Adrenal gland (tissue), 9 donors: ENCODE measurements at regions not wholly inside any gene's neighbourhood (a gene's known extent, or its start where the extent isn't known, plus 50 kb on each side); places are given as distances from the start of the nearest gene placed in this dataset.

ENCODE experiments used
- DNase-seq, 7 donors: peaks; one replicate each; pipeline ENCODE4 v3.0.0-alpha.2; 2019 to 2020
- H3K27ac ChIP-seq, 5 donors: fragments of 200-600 bp; sonication (generic) in 4 of 5; 1 replicate in 3 of 5; 2 replicates in 2 of 5; pipeline versions ENCODE4 v1.5.1 to v1.8.0; 2016 to 2020; ENCODE audit warnings: mild to moderate bottlenecking in 1 of 5
- H3K27me3 ChIP-seq: fragments of 200-600 bp; 2 replicates; pipeline ENCODE4 v1.8.0; 2021
- H3K36me3 ChIP-seq, 2 donors: fragments of 200-600 bp; replicated peaks in 1 of 2; 1 replicate in 1 of 2; 2 replicates in 1 of 2; pipeline versions ENCODE4 v1.5.1 to v1.8.0; 2018 to 2022
- H3K4me1 ChIP-seq, 2 donors: fragments of 200-600 bp; replicated peaks in 1 of 2; 1 replicate in 1 of 2; 2 replicates in 1 of 2; pipeline versions ENCODE4 v1.5.1 to v1.8.0; 2018 to 2021
- H3K4me3 ChIP-seq, 4 donors: fragments of 200-600 bp; sonication (generic) in 3 of 4; one replicate each; pipeline ENCODE4 v1.5.1; 2016 to 2018
- H3K9me3 ChIP-seq, 3 donors: fragments of 200-600 bp; sonication (generic) in 1 of 3; replicated peaks in 1 of 3; 1 replicate in 2 of 3; 2 replicates in 1 of 3; pipeline versions ENCODE4 v1.5.1 to v1.8.0; 2016 to 2021
- CTCF ChIP-seq, 6 experiments: fragments of 450-650 bp in 4 of 6; fragments of 200-600 bp in 2 of 6; sonication (generic) in 1 of 6; IDR thresholded peaks; 1 replicate in 5 of 6; 2 replicates in 1 of 6; pipeline versions ENCODE4 v1.5.1 to v1.8.0; 2016 to 2021; ENCODE audit warnings: antibody characterized with exemption in 6 of 6, mild to moderate bottlenecking in 2 of 6, moderate library complexity in 1 of 6
- POLR2A ChIP-seq, 2 donors: fragments of 450-650 bp; IDR thresholded peaks; one replicate each; pipeline ENCODE4 v1.6.1; 2017; ENCODE audit warnings: antibody characterized with exemption in 2 of 2, mild to moderate bottlenecking in 2 of 2, moderate library complexity in 1 of 2
- WGBS, 4 donors: extraction: QIAGEN DNeasy Blood & Tissue Kit in 2 of 4; methylation state at CpG; one replicate each; pipeline versions ENCODE4 v1.1.5 to v1.1.7; 2013 to 2017; 5-methylcytosine and 5-hydroxymethylcytosine counted together
- intact Hi-C, 2 donors: fragments of 100-400 bp; cut with DNase I; formaldehyde crosslinking; loops; one replicate each; pipeline versions ENCODE4 v1.14.1 to v1.15.0; 2022 to 2023
- donor health status: healthy with polysubstance abuse.
- donor health status: Bipolar disorder and iron deficiency.
- donor health status: DM: yes; HTN: yes; CAD: no.
- donor health status: DM: no; HTN: no; CAD: no.
- donor health status: DM: no; HTN: no; CAD: no.

- TF ChIP-seq POLR2A (IDR thresholded peaks at IDR 0.05) (no peak), CTCF (IDR thresholded peaks at IDR 0.05) (no peak)
- intact Hi-C loops, result no loop called here
- Histone ChIP-seq H3K9me3 (no peaks in the 10 kb centered on the region), H3K27me3 (no peaks in the 10 kb centered on the region), H3K27ac (no peak overlapping the region), H3K4me1 (peaks cover 5 to 10% of the 10 kb centered on the region in 2 donors), H3K36me3 (no peaks in the 10 kb centered on the region), H3K4me3 (no peak overlapping the region)
- peak in 1 of 7 donors; percentile 9 for DNase-seq
These were observed 220.0 kb downstream of the SPCS3 start for GRCh38 chr4:176539785-176540175.

GRCh38 chr4:176540814-176541213 is 221.0 kb downstream of the SPCS3 start:
- DNase-seq, result no peak
- H3K27me3 ChIP-seq, result no peaks in the 10 kb centered on the region
- H3K4me3 ChIP-seq, result no peak overlapping the region
- peaks cover 5 to 10% of the 10 kb centered on the region in 2 donors for H3K4me1 ChIP-seq
- intact Hi-C loops, result no loop called here
- H3K27ac ChIP-seq, result no peak overlapping the region
- H3K36me3 ChIP-seq, result no peaks in the 10 kb centered on the region
- H3K9me3 ChIP-seq, result no peaks in the 10 kb centered on the region
- no peak for TF ChIP-seq POLR2A (IDR thresholded peaks at IDR 0.05)
- TF ChIP-seq CTCF (IDR thresholded peaks at IDR 0.05), result no peak
- WGBS, 4 donors, result 84 to 100% (median 93%) methylated on average over 2 of the region's 2 CpGs

- no peak overlapping the region for H3K27ac ChIP-seq
- 72 to 82% (median 80%) methylated on average over 4 of the region's 4 CpGs for WGBS, 4 donors
- no peak for TF ChIP-seq POLR2A (IDR thresholded peaks at IDR 0.05)
- no peak for TF ChIP-seq CTCF (IDR thresholded peaks at IDR 0.05)
- H3K36me3 ChIP-seq, result no peaks in the 10 kb centered on the region
- H3K9me3 ChIP-seq, result no peaks in the 10 kb centered on the region
- H3K27me3 ChIP-seq, result no peaks in the 10 kb centered on the region
- H3K4me1 ChIP-seq, result no peaks in the 10 kb centered on the region
- no peak for DNase-seq
- intact Hi-C loops, result no loop called here
- no peak overlapping the region for H3K4me3 ChIP-seq
These were observed 226.1 kb downstream of the SPCS3 start for GRCh38 chr4:176545872-176546271.

GRCh38 chr4:176546975-176547374 is 227.2 kb downstream of the SPCS3 start:
- 29 to 45% (median 43%) methylated on average over 3 of the region's 3 CpGs for WGBS, 4 donors
- intact Hi-C loops, result no loop called here
- Histone ChIP-seq H3K36me3 (no peaks in the 10 kb centered on the region), H3K9me3 (no peaks in the 10 kb centered on the region), H3K4me1 (no peaks in the 10 kb centered on the region), H3K4me3 (no peak overlapping the region), H3K27ac (no peak overlapping the region), H3K27me3 (no peaks in the 10 kb centered on the region)
- DNase-seq, result no peak
- TF ChIP-seq POLR2A (IDR thresholded peaks at IDR 0.05) (no peak), CTCF (IDR thresholded peaks at IDR 0.05) (no peak)
